GM23248 (cell line): ENCODE measurements at regions not wholly inside any gene's neighbourhood (a gene's known extent, or its start where the extent isn't known, plus 50 kb on each side); places are given as distances from the start of the nearest gene placed in this dataset.

ENCODE experiments used
- DNase-seq: peaks from one replicate; pipeline ENCODE4 v3.0.0-alpha.2; 2015
- H2AFZ ChIP-seq: fragments of 200-600 bp; sonication (generic); 2 replicates; pipeline ENCODE4 v1.6.1; 2016; ENCODE audit warnings: antibody characterized with exemption
- H3F3A ChIP-seq: fragments of 200-600 bp; sonication (generic); 2 replicates; pipeline ENCODE4 v1.6.1; 2016; ENCODE audit warnings: mild to moderate bottlenecking, antibody characterized with exemption, mixed run types; ENCODE audit not compliant: insufficient read depth
- H3K27ac ChIP-seq: fragments of 200-600 bp; sonication (generic); 2 replicates; pipeline ENCODE4 v1.5.1; 2016; ENCODE audit warnings: mild to moderate bottlenecking
- H3K27me3 ChIP-seq: fragments of 200-600 bp; sonication (generic); replicated peaks from 2 replicates; pipeline ENCODE4 v1.6.1; 2016; ENCODE audit warnings: mild to moderate bottlenecking; ENCODE audit not compliant: insufficient read depth
- H3K36me3 ChIP-seq: fragments of 200-600 bp; sonication (generic); 2 replicates; pipeline ENCODE4 v1.6.1; 2016; ENCODE audit warnings: low read depth, mild to moderate bottlenecking
- H3K4me1 ChIP-seq: fragments of 200-600 bp; sonication (generic); 2 replicates; pipeline ENCODE4 v1.6.1; 2016; ENCODE audit warnings: mild to moderate bottlenecking; ENCODE audit not compliant: insufficient read depth
- H3K4me2 ChIP-seq: fragments of 200-600 bp; sonication (generic); one replicate; pipeline ENCODE4 v1.6.1; 2016; ENCODE audit warnings: mild to moderate bottlenecking; ENCODE audit not compliant: unreplicated experiment
- H3K4me3 ChIP-seq: fragments of 200-600 bp; sonication (generic); 2 replicates; pipeline ENCODE4 v1.5.1; 2016; ENCODE audit warnings: mild to moderate bottlenecking
- H3K79me2 ChIP-seq: fragments of 200-600 bp; sonication (generic); 2 replicates; pipeline ENCODE4 v1.6.1; 2016; ENCODE audit warnings: mild to moderate bottlenecking; ENCODE audit not compliant: insufficient read depth
- H3K9ac ChIP-seq: fragments of 200-600 bp; sonication (generic); 2 replicates; pipeline ENCODE4 v1.6.1; 2016; ENCODE audit warnings: mild to moderate bottlenecking
- H3K9me2 ChIP-seq: fragments of 200-600 bp; sonication (generic); 2 replicates; pipeline ENCODE4 v1.6.1; 2016; ENCODE audit warnings: mixed run types, mild to moderate bottlenecking, moderate library complexity; ENCODE audit not compliant: insufficient read depth
- H3K9me3 ChIP-seq: fragments of 200-600 bp; sonication (generic); one replicate; pipeline ENCODE4 v1.6.1; 2017; ENCODE audit warnings: low read depth
- H4K20me1 ChIP-seq: fragments of 200-600 bp; sonication (generic); 2 replicates; pipeline ENCODE4 v1.6.0; 2016; ENCODE audit not compliant: insufficient read depth
- EZH2 ChIP-seq: fragments of 200-600 bp; sonication (generic); IDR thresholded peaks from 2 replicates; pipeline ENCODE4 v1.6.1; 2018; ENCODE audit warnings: antibody characterized with exemption, mild to moderate bottlenecking; ENCODE audit not compliant: insufficient read depth, poor library complexity, severe bottlenecking
- EZH2phosphoT487 ChIP-seq: fragments of 200-600 bp; sonication (generic); IDR thresholded peaks from 2 replicates; pipeline ENCODE4 v1.6.1; 2018; ENCODE audit warnings: antibody characterized with exemption, moderate library complexity, mild to moderate bottlenecking, low read depth; ENCODE audit not compliant: insufficient read depth
- WGBS, 2 experiments: methylation state at CpG; one replicate each; pipeline ENCODE4 v1.1.6; 2015 to 2017; ENCODE audit warnings: low lambda C conversion rate in 2 of 2, low coverage in 1 of 2; ENCODE audit errors: missing lambda C conversion rate in 2 of 2; 5-methylcytosine and 5-hydroxymethylcytosine counted together
- in situ Hi-C: fragments of 300-500 bp; cut with MboI; formaldehyde crosslinking; loops from 2 replicates; pipeline ENCODE4 v1.15.0; 2020

DNA sequence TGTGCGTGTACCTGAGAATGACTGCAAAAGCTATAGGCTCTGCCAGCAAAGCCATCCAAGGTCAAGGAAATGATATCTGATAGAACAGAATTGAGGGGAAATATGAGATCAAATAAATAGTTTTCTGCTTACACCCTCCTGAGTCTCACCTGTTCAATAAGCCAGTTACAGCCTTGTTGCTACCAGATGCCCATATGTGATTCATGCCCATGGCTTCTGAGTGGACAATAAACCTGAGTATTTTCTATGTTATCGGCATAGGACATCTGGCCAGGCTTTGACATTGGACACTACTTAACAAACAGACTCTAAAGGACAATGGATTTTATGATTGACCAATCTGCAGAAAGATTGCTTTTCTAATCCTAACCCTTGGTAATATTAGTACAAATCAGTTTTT, 297.9 kb downstream of the LRATD1 start:
- Histone ChIP-seq H3K9me3 (no peaks in the 10 kb centered on the region), H3K36me3 (no peaks in the 10 kb centered on the region), H3K4me1 (no peaks in the 10 kb centered on the region), H3K27me3 (no peaks in the 10 kb centered on the region), H3K4me3 (no peak overlapping the region), H2AFZ (no peak overlapping the region), H3K4me2 (no peak overlapping the region), H3K9me2 (no peaks in the 10 kb centered on the region), H3F3A (no peaks in the 10 kb centered on the region), H4K20me1 (no peaks in the 10 kb centered on the region), H3K79me2 (no peaks in the 10 kb centered on the region), H3K9ac (no peak overlapping the region), H3K27ac (no peak overlapping the region)
- no peak for DNase-seq
- 34 to 59% methylated on average over 2 of the region's 2 CpGs for WGBS, 2 experiments
- TF ChIP-seq EZH2 (no peak), EZH2phosphoT487 (no peak)
- in situ Hi-C loops: no loop called here

DNA sequence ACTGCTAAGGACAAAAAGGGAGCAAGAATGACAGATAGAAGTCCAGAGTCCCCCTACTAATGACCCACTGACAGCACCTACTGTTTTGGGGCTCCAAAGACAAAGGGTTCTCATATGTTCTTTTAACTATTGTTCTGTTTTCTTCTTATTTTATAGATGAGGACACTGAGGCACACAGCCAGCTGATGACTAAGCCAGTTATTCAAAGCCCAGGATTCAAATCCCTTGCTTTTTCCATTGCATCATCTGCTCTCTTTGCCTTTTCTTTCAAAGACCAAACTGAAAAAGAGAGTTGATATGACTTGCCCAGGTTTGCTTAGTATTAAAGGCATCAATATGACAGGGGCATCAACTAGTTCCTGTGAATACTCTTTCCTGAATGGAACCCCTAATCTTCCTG, 299.8 kb downstream of the LRATD1 start:
- peak; percentile 32 for DNase-seq
- Histone ChIP-seq H3K9me2 (no peaks in the 10 kb centered on the region), H3F3A (no peaks in the 10 kb centered on the region), H3K27ac (no peak overlapping the region), H3K4me1 (no peaks in the 10 kb centered on the region), H3K9me3 (no peaks in the 10 kb centered on the region), H3K4me3 (no peak overlapping the region), H3K79me2 (no peaks in the 10 kb centered on the region), H2AFZ (no peak overlapping the region), H3K36me3 (no peaks in the 10 kb centered on the region), H3K4me2 (no peak overlapping the region), H3K27me3 (no peaks in the 10 kb centered on the region), H3K9ac (no peak overlapping the region), H4K20me1 (no peaks in the 10 kb centered on the region)
- in situ Hi-C loops: no loop called here
- TF ChIP-seq EZH2 (no peak), EZH2phosphoT487 (no peak)

DNA sequence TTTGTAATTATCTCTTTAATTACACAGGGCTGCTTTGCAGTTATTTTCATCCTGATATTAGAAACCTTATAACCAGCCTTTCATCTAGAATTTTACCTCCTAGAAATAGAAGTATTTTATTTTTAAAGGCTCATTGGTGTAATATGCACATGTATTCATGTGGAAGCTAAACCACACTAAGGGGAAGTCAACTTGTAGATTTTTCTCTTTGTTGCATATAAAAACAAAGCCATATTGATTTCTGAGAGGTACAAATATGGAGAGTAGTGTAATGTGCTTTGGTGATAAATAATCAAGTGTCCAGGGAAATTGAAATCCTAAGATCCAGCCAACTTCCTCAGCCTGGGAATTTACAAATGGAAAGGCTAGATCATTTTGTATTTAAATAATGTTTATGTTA, 301.2 kb downstream of the LRATD1 start:
- no peaks in the 10 kb centered on the region for H4K20me1 ChIP-seq
- no peaks in the 10 kb centered on the region for H3K9me2 ChIP-seq
- H3K4me3 ChIP-seq: no peak overlapping the region
- H3K36me3 ChIP-seq: no peaks in the 10 kb centered on the region
- H3K27me3 ChIP-seq: no peaks in the 10 kb centered on the region
- H3K27ac ChIP-seq: no peak overlapping the region
- H3K4me1 ChIP-seq: no peaks in the 10 kb centered on the region
- no peak overlapping the region for H3K9ac ChIP-seq
- no peak overlapping the region for H2AFZ ChIP-seq
- H3K79me2 ChIP-seq: no peaks in the 10 kb centered on the region
- no peak for DNase-seq
- H3F3A ChIP-seq: no peaks in the 10 kb centered on the region
- no peaks in the 10 kb centered on the region for H3K9me3 ChIP-seq
- H3K4me2 ChIP-seq: no peak overlapping the region
- in situ Hi-C loops: no loop called here
- TF ChIP-seq EZH2 (no peak), EZH2phosphoT487 (no peak)

DNA sequence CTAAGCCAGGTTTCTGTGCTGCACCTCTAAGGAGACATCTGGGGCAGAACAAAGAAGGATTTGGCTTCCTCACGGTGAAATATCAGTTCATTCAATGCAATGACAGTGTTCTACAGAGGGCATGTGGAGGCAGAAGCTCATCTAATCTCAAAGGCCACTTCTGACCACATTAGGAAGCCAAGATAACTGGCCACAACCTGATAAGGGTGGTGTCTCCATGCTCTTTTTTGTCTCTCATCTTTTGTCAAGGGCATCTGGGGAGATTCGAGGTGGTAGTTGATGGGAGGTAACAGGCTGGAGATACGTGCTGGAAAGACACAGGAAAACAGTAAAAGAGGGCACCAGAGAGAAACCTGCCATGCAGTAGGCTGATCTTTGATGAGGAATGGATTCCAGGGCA, 303.9 kb downstream of the LRATD1 start:
- H3K4me1 ChIP-seq: no peaks in the 10 kb centered on the region
- H3K9me3 ChIP-seq: no peaks in the 10 kb centered on the region
- H3K4me3 ChIP-seq: no peak overlapping the region
- H2AFZ ChIP-seq: no peak overlapping the region
- no peak overlapping the region for H3K27ac ChIP-seq
- 6 to 7% methylated on average over 3 of the region's 3 CpGs for WGBS, 2 experiments
- H3K9ac ChIP-seq: no peak overlapping the region
- H3K4me2 ChIP-seq: no peak overlapping the region
- H3F3A ChIP-seq: no peaks in the 10 kb centered on the region
- TF ChIP-seq EZH2: no peak
- no peak for TF ChIP-seq EZH2phosphoT487
- H3K9me2 ChIP-seq: no peaks in the 10 kb centered on the region
- H4K20me1 ChIP-seq: no peaks in the 10 kb centered on the region
- in situ Hi-C loops: no loop called here
- H3K79me2 ChIP-seq: no peaks in the 10 kb centered on the region
- H3K36me3 ChIP-seq: no peaks in the 10 kb centered on the region
- no peak for DNase-seq
- H3K27me3 ChIP-seq: no peaks in the 10 kb centered on the region

DNA sequence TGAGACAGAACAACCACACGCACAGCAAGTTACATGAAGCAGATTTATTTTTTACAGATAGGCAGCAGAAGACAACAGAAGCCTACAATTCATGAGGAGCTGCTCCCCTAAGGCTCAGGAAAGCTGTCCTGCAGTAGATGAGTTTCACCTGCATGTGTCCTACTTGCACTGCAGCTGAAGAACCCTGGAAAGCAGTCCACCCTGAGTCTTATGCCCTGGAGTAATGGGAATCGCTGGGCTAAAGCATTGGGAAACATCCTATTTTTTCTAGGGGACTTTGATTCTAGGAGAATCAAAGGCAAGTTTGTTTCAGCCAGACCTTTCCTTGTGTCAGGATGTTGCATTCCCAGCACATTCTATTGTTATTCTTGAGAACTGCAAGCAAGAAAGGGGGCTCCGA, 304.8 kb downstream of the LRATD1 start:
- 29 to 46% methylated on average over 3 of the region's 3 CpGs for WGBS, 2 experiments
- Histone ChIP-seq H3K79me2 (no peaks in the 10 kb centered on the region), H3K9ac (no peak overlapping the region), H3K4me3 (no peak overlapping the region), H3K4me1 (no peaks in the 10 kb centered on the region), H3K9me3 (no peaks in the 10 kb centered on the region), H3K4me2 (no peak overlapping the region), H3K27me3 (no peaks in the 10 kb centered on the region), H3K9me2 (no peaks in the 10 kb centered on the region), H2AFZ (no peak overlapping the region), H4K20me1 (no peaks in the 10 kb centered on the region), H3F3A (no peaks in the 10 kb centered on the region), H3K27ac (no peak overlapping the region), H3K36me3 (no peaks in the 10 kb centered on the region)
- TF ChIP-seq EZH2 (no peak), EZH2phosphoT487 (no peak)
- in situ Hi-C loops: no loop called here
- no peak for DNase-seq
